Loucy (cell line): ENCODE measurements at regions not wholly inside any gene's neighbourhood (a gene's known extent, or its start where the extent isn't known, plus 50 kb on each side); places are given as distances from the start of the nearest gene placed in this dataset.

Experiments used
- H2AFZ ChIP-seq: fragments of 200-600 bp; sonication (generic); 2 replicates; pipeline ENCODE4 v1.6.0; 2016; ENCODE audit warnings: antibody characterized with exemption, mild to moderate bottlenecking, low read length, moderate library complexity
- H3F3A ChIP-seq: fragments of 200-600 bp; 2 replicates; pipeline ENCODE4 v1.6.0; 2016; ENCODE audit warnings: antibody characterized with exemption, low read depth, mild to moderate bottlenecking
- H3K27me3 ChIP-seq: fragments of 200-600 bp; sonication (generic); 2 replicates; pipeline ENCODE4 v1.6.1; 2014; ENCODE audit warnings: low read length, mild to moderate bottlenecking; ENCODE audit not compliant: insufficient read depth, poor library complexity, severe bottlenecking
- H3K36me3 ChIP-seq: fragments of 200-600 bp; sonication (generic); 2 replicates; pipeline ENCODE4 v1.6.1; 2016; ENCODE audit warnings: low read length; ENCODE audit not compliant: insufficient read depth
- H3K4me1 ChIP-seq: fragments of 200-600 bp; sonication (generic); 2 replicates; pipeline ENCODE4 v1.5.1; 2014; ENCODE audit warnings: low read length, mild to moderate bottlenecking; ENCODE audit not compliant: insufficient read depth, poor library complexity, severe bottlenecking
- H3K4me2 ChIP-seq: fragments of 200-600 bp; sonication (generic); 2 replicates; pipeline ENCODE4 v1.6.0; 2014; ENCODE audit warnings: antibody characterized with exemption, low read length, low read depth, mild to moderate bottlenecking; ENCODE audit not compliant: poor library complexity, severe bottlenecking
- H3K4me3 ChIP-seq: fragments of 200-600 bp; sonication (generic); 2 replicates; pipeline ENCODE4 v1.5.1; 2014; ENCODE audit warnings: low read length, mild to moderate bottlenecking, mixed read lengths; ENCODE audit not compliant: poor library complexity, severe bottlenecking
- H3K79me2 ChIP-seq: fragments of 200-600 bp; sonication (generic); 2 replicates; pipeline ENCODE4 v1.6.1; 2014; ENCODE audit warnings: low read length; ENCODE audit not compliant: insufficient read depth
- H3K9ac ChIP-seq: fragments of 200-600 bp; sonication (generic); 2 replicates; pipeline ENCODE4 v1.6.0; 2014; ENCODE audit warnings: mild to moderate bottlenecking, low read depth, low read length, moderate library complexity; ENCODE audit not compliant: poor library complexity, severe bottlenecking
- H3K9me2 ChIP-seq: fragments of 200-600 bp; sonication (generic); replicated peaks from 2 replicates; pipeline ENCODE4 v1.6.1; 2016; ENCODE audit warnings: low read depth, low read length, mixed read lengths
- H3K9me3 ChIP-seq: fragments of 200-600 bp; sonication (generic); 2 replicates; pipeline ENCODE4 v1.6.1; 2014; ENCODE audit warnings: mild to moderate bottlenecking, antibody characterized with exemption, low read length, low read depth; ENCODE audit not compliant: insufficient read depth
- H4K20me1 ChIP-seq: fragments of 200-600 bp; sonication (generic); 2 replicates; pipeline ENCODE4 v1.6.0; 2014; ENCODE audit warnings: antibody characterized with exemption, low read length, mild to moderate bottlenecking; ENCODE audit not compliant: insufficient read depth, poor library complexity, severe bottlenecking
- CTCF ChIP-seq: fragments of 200-600 bp; sonication (generic); conservative IDR thresholded peaks from 2 replicates; pipeline ENCODE4 v1.5.1; 2014; ENCODE audit warnings: mild to moderate bottlenecking, antibody characterized with exemption, low read length
- EZH2phosphoT487 ChIP-seq: fragments of 200-600 bp; IDR thresholded peaks from 2 replicates; pipeline ENCODE4 v1.6.1; 2018; ENCODE audit warnings: antibody characterized with exemption, mild to moderate bottlenecking, moderate library complexity, borderline replicate concordance

DNA sequence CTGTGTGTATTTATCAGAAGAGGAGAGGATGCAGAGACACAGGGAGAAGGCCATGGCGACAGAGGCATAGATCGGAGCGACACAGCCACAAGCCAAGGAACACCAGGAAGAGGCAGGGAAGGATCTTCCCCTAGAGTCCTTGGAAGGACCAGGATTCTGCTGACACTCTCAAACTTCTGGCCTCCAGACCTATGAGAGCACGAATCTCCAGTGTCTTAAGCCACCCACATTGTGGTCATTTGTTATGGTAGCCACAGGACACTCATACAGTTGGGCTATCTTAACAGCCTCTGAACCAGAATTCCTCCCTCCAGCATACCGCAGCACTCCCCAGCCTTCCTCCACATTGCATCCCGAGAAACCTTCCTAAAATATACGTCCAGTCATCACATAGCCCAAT lies 367.0 kb upstream of the MGMT start:
- Histone ChIP-seq H3K9me3 (no peaks in the 10 kb centered on the region), H2AFZ (no peak overlapping the region), H4K20me1 (no peaks in the 10 kb centered on the region), H3K4me3 (no peak overlapping the region), H3K9ac (no peak overlapping the region), H3K4me2 (no peak overlapping the region), H3K9me2 (no peaks in the 10 kb centered on the region), H3K27me3 (no peaks in the 10 kb centered on the region), H3K4me1 (no peaks in the 10 kb centered on the region), H3F3A (no peaks in the 10 kb centered on the region), H3K79me2 (no peaks in the 10 kb centered on the region), H3K36me3 (no peaks in the 10 kb centered on the region)
- TF ChIP-seq EZH2phosphoT487, result no peak
- TF ChIP-seq CTCF, result no peak

DNA sequence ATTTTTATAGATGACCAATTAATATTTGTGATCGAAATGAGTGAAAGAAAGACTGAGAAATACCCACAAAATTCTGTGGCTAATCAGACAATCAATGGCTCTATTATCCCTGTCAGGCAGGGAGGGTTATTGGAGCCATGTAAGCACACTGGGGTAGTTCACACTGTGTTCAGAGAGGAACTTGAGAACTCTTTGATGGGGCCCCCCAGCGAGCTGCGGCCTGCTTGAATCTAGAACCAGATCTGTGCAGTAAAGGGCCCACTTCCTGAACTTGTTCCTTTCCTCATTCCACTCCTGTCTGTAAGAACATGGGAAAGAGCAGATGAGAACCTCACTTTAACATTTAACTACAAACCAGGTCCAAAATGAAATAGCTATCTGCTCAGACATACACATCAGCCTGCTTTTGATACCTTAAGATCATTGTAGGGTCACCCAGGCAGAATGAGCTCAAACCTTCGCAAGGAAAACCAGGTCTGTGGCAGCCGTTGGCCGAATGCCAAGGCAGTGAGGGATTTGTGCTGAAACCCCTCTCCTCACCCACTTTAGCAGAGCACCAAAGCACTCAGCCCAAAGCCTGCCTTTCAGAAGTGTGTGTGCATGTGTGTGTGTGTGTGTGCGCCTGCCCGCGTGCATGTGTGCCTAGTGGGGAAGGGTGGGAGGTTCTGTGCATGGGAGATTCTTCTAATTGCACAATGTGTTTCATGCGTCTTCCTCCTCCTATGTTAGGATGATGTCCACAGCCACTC lies 365.6 kb upstream of the MGMT start:
- H3K27me3 ChIP-seq, result no peaks in the 10 kb centered on the region
- no peak overlapping the region for H3K4me2 ChIP-seq
- H3F3A ChIP-seq, result no peaks in the 10 kb centered on the region
- no peaks in the 10 kb centered on the region for H3K9me2 ChIP-seq
- no peaks in the 10 kb centered on the region for H3K9me3 ChIP-seq
- no peaks in the 10 kb centered on the region for H3K4me1 ChIP-seq
- H3K79me2 ChIP-seq, result no peaks in the 10 kb centered on the region
- H2AFZ ChIP-seq, result no peak overlapping the region
- no peaks in the 10 kb centered on the region for H3K36me3 ChIP-seq
- no peaks in the 10 kb centered on the region for H4K20me1 ChIP-seq
- no peak overlapping the region for H3K4me3 ChIP-seq
- TF ChIP-seq CTCF (no peak), EZH2phosphoT487 (no peak)
- no peak overlapping the region for H3K9ac ChIP-seq

DNA sequence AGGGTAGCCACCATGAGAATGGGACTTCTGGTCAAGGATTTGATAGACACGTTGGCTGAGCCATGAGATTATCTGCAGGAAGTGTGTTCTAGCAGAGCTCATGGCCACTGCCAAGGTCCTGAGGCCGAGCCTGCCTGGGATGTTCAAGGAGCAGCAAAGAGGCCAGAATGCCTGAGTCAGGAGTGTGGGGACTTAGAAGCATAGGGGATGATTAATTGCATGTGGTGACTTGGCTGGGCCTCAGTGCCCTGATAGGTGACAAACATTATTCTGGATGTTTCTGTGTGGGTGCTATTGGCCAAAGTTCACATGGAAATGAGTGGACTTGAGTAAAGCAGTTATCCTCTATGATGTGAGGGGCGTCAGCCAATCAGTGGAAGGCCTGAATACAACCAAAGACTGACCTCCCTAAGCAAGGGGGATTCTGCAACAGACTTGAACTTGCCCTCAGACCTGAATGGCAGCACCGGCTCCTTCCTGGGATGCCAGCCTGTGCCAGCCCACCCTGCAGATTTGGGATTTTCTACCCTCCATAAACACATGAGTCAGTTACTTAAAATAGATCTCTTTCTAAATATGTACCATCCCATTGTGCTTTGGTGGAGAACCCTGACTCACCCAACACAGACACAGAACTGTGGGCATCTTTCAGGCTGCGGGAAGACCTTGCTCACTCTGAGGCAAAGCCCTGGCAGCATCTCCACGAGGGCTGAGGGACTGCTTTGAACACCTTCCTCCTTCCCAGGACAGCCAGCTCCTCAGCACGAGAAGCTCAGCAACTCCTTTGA lies 363.9 kb upstream of the MGMT start:
- Histone ChIP-seq H3K9me3 (no peaks in the 10 kb centered on the region), H3K79me2 (no peaks in the 10 kb centered on the region), H3F3A (no peaks in the 10 kb centered on the region), H3K27me3 (no peaks in the 10 kb centered on the region), H3K9me2 (no peaks in the 10 kb centered on the region), H3K4me1 (no peaks in the 10 kb centered on the region), H3K36me3 (no peaks in the 10 kb centered on the region), H3K4me3 (no peak overlapping the region), H2AFZ (no peak overlapping the region), H4K20me1 (no peaks in the 10 kb centered on the region), H3K9ac (no peak overlapping the region), H3K4me2 (no peak overlapping the region)
- TF ChIP-seq EZH2phosphoT487, result no peak
- no peak for TF ChIP-seq CTCF
